ENCODE measurements at regions not wholly inside any gene's neighbourhood (a gene's known extent, or its start where the extent isn't known, plus 50 kb on each side); places are given as distances from the start of the nearest gene placed in this dataset.

GRCh38 chr10:30748152-30748973, 118.8 kb upstream of the LYZL2 start:
- Histone ChIP-seq H3K4me3 (ENCODE audit: low read depth, low read length) (no peak overlapping the region), H3K9me3 (ENCODE audit: control insufficient read depth, low read length) (no peaks in the 10 kb centered on the region), H3K9ac (no peak overlapping the region), H3K27ac (no peak overlapping the region), H3K27me3 (ENCODE audit: control insufficient read depth, insufficient read depth, low read length) (no peaks in the 10 kb centered on the region), H3K4me2 (ENCODE audit: low read length) (no peak overlapping the region), H3K4me1 (no peaks in the 10 kb centered on the region), H2AFZ (no peak overlapping the region), H3K79me2 (no peaks in the 10 kb centered on the region), H3K36me3 (ENCODE audit: control insufficient read depth, insufficient read depth, low read length) (no peaks in the 10 kb centered on the region)
- TF ChIP-seq, protein P1, sequence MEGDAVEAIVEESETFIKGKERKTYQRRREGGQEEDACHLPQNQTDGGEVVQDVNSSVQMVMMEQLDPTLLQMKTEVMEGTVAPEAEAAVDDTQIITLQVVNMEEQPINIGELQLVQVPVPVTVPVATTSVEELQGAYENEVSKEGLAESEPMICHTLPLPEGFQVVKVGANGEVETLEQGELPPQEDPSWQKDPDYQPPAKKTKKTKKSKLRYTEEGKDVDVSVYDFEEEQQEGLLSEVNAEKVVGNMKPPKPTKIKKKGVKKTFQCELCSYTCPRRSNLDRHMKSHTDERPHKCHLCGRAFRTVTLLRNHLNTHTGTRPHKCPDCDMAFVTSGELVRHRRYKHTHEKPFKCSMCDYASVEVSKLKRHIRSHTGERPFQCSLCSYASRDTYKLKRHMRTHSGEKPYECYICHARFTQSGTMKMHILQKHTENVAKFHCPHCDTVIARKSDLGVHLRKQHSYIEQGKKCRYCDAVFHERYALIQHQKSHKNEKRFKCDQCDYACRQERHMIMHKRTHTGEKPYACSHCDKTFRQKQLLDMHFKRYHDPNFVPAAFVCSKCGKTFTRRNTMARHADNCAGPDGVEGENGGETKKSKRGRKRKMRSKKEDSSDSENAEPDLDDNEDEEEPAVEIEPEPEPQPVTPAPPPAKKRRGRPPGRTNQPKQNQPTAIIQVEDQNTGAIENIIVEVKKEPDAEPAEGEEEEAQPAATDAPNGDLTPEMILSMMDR (IDR thresholded peaks at IDR 0.05), result no peak

DNA sequence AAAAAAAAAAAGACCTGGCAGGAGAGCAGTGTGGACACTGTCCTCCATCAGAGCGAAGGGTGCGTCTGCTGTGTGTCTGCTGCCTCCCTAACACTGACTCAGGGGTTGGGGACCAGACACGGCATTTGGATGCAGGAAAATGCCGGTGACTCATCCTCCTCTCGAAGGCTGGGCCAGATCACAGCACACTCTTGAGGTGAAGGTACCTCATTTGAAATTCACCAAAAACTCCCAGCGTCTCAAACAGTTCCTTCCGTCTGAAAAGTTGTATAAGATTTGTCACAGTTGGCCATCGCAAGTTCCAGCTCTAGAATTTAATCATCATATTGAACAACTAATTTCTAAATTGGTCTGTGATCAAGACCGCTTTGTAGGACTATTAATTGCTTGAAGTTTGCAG, 118.1 kb upstream of the LYZL2 start:
- H3K27ac ChIP-seq, result no peak overlapping the region
- no peak overlapping the region for H3K4me3 ChIP-seq (ENCODE audit: low read depth, low read length)
- no peaks in the 10 kb centered on the region for H3K79me2 ChIP-seq
- no peaks in the 10 kb centered on the region for H3K9me3 ChIP-seq (ENCODE audit: control insufficient read depth, low read length)
- no peaks in the 10 kb centered on the region for H3K36me3 ChIP-seq (ENCODE audit: control insufficient read depth, insufficient read depth, low read length)
- no peak overlapping the region for H3K4me2 ChIP-seq (ENCODE audit: low read length)
- H2AFZ ChIP-seq, result no peak overlapping the region
- no peak overlapping the region for H3K9ac ChIP-seq
- TF ChIP-seq, protein P1 (IDR thresholded peaks at IDR 0.05), result no peak
- H3K27me3 ChIP-seq (ENCODE audit: control insufficient read depth, insufficient read depth, low read length), result no peaks in the 10 kb centered on the region
- no peaks in the 10 kb centered on the region for H3K4me1 ChIP-seq

GRCh38 chr10:30745953-30746352, 116.4 kb upstream of the LYZL2 start:
- H3K9me3 ChIP-seq (ENCODE audit: control insufficient read depth, low read length), result no peaks in the 10 kb centered on the region
- no peak overlapping the region for H3K9ac ChIP-seq
- no peaks in the 10 kb centered on the region for H3K4me1 ChIP-seq
- no peak overlapping the region for H3K4me3 ChIP-seq (ENCODE audit: low read depth, low read length)
- H3K79me2 ChIP-seq, result no peaks in the 10 kb centered on the region
- H3K27ac ChIP-seq, result no peak overlapping the region
- H3K36me3 ChIP-seq (ENCODE audit: control insufficient read depth, insufficient read depth, low read length), result no peaks in the 10 kb centered on the region
- H2AFZ ChIP-seq, result no peak overlapping the region
- TF ChIP-seq, protein P1 (IDR thresholded peaks at IDR 0.05), result no peak
- H3K4me2 ChIP-seq (ENCODE audit: low read length), result no peak overlapping the region
- no peaks in the 10 kb centered on the region for H3K27me3 ChIP-seq (ENCODE audit: control insufficient read depth, insufficient read depth, low read length)

GRCh38 chr10:30744106-30744505, 114.6 kb upstream of the LYZL2 start:
- H3K9me3 ChIP-seq (ENCODE audit: control insufficient read depth, low read length), result no peaks in the 10 kb centered on the region
- no peaks in the 10 kb centered on the region for H3K27me3 ChIP-seq (ENCODE audit: control insufficient read depth, insufficient read depth, low read length)
- H3K4me2 ChIP-seq (ENCODE audit: low read length), result no peak overlapping the region
- no peaks in the 10 kb centered on the region for H3K36me3 ChIP-seq (ENCODE audit: control insufficient read depth, insufficient read depth, low read length)
- H3K27ac ChIP-seq, result no peak overlapping the region
- no peaks in the 10 kb centered on the region for H3K4me1 ChIP-seq
- H3K9ac ChIP-seq, result no peak overlapping the region
- H3K79me2 ChIP-seq, result no peaks in the 10 kb centered on the region
- TF ChIP-seq, protein P1 (IDR thresholded peaks at IDR 0.05), result no peak
- H3K4me3 ChIP-seq (ENCODE audit: low read depth, low read length), result no peak overlapping the region
- H2AFZ ChIP-seq, result no peak overlapping the region

- H3K27ac ChIP-seq, result no peak overlapping the region
These were observed 114.0 kb upstream of the LYZL2 start for GRCh38 chr10:30743586-30743985.

More at GRCh38 chr10:30743586-30743985, 114.0 kb upstream of the LYZL2 start:
- Histone ChIP-seq H2AFZ (no peak overlapping the region), H3K9ac (no peak overlapping the region), H3K4me3 (ENCODE audit: low read depth, low read length) (no peak overlapping the region), H3K27me3 (ENCODE audit: control insufficient read depth, insufficient read depth, low read length) (no peaks in the 10 kb centered on the region), H3K79me2 (no peaks in the 10 kb centered on the region), H3K4me2 (ENCODE audit: low read length) (no peak overlapping the region), H3K9me3 (ENCODE audit: control insufficient read depth, low read length) (no peaks in the 10 kb centered on the region), H3K36me3 (ENCODE audit: control insufficient read depth, insufficient read depth, low read length) (no peaks in the 10 kb centered on the region), H3K4me1 (no peaks in the 10 kb centered on the region)
- TF ChIP-seq, protein P1 (IDR thresholded peaks at IDR 0.05), result no peak

Data from parathyroid adenoma (tissue), 2 donors.